Mammary epithelial cell (primary cell): ENCODE measurements at regions not wholly inside any gene's neighbourhood (a gene's known extent, or its start where the extent isn't known, plus 50 kb on each side); places are given as distances from the start of the nearest gene placed in this dataset.

Source experiments
- CTCF ChIP-seq, 2 donors: IDR thresholded peaks in 1 of 2; conservative IDR thresholded peaks in 1 of 2; 2 replicates each; pipeline ENCODE4 v1.5.1; 2011 to 2012; ENCODE audit warnings: inconsistent platforms in 2 of 2, low read length in 2 of 2, mild to moderate bottlenecking in 2 of 2, control low read depth in 1 of 2, low read depth in 1 of 2; ENCODE audit not compliant: insufficient read depth in 1 of 2; ENCODE audit errors: extremely low read depth in 1 of 2
- EZH2 ChIP-seq: IDR thresholded peaks from 2 replicates; pipeline ENCODE4 v1.6.1; 2012; ENCODE audit warnings: low read length, inconsistent platforms, borderline replicate concordance

GRCh38 chr7:91812388-91812787 is 68.1 kb downstream of the MTERF1 start:
- TF ChIP-seq CTCF (conservative IDR thresholded peaks at IDR 0.05 in 1 of 2, IDR thresholded peaks at IDR 0.05 in 1 of 2; ENCODE audit: extremely low read depth in 1 of 2, insufficient read depth in 1 of 2, low read depth in 1 of 2, low read length in 2 of 2) (no peak), EZH2 (no peak)
